NT2/D1 (cell line): ENCODE measurements at regions not wholly inside any gene's neighbourhood (a gene's known extent, or its start where the extent isn't known, plus 50 kb on each side); places are given as distances from the start of the nearest gene placed in this dataset.

Experiments
- DNase-seq: peaks from one replicate; pipeline ENCODE4 v3.0.0-alpha.2; 2011; ENCODE audit warnings: low read depth, low spot score
- H3K27me3 ChIP-seq: 2 replicates; pipeline ENCODE4 v1.6.0; 2011; ENCODE audit warnings: mild to moderate bottlenecking; ENCODE audit not compliant: insufficient read length, insufficient read depth
- H3K36me3 ChIP-seq: 2 replicates; pipeline ENCODE4 v1.6.1; 2011; ENCODE audit warnings: mild to moderate bottlenecking, low read length, mixed read lengths; ENCODE audit not compliant: insufficient read depth, insufficient read length
- H3K4me1 ChIP-seq: 2 replicates; pipeline ENCODE4 v1.5.1; 2011; ENCODE audit not compliant: insufficient read depth, insufficient read length
- H3K4me3 ChIP-seq: 2 replicates; pipeline ENCODE4 v1.5.1; 2011; ENCODE audit warnings: low read depth; ENCODE audit not compliant: insufficient read length
- H3K9ac ChIP-seq: 2 replicates; pipeline ENCODE4 v1.6.0; 2011; ENCODE audit warnings: low read depth; ENCODE audit not compliant: insufficient read length
- H3K9me3 ChIP-seq: 2 replicates; pipeline ENCODE4 v1.5.1; 2011; ENCODE audit warnings: mild to moderate bottlenecking, low read length; ENCODE audit not compliant: insufficient read depth
- SUZ12 ChIP-seq: IDR thresholded peaks from 2 replicates; pipeline ENCODE4 v1.6.1; 2011; ENCODE audit not compliant: insufficient read length, insufficient read depth; ENCODE audit errors: extremely low read depth
- YY1 ChIP-seq: IDR thresholded peaks from 2 replicates; pipeline ENCODE4 v1.6.1; 2011; ENCODE audit not compliant: insufficient read length, insufficient read depth
- ZNF274 ChIP-seq: IDR thresholded peaks from 2 replicates; pipeline ENCODE4 v1.6.1; 2011; ENCODE audit warnings: mild to moderate bottlenecking, low read depth, low read length

GRCh38 chr9:136611606-136612005, 51.1 kb upstream of the EGFL7 start:
- H3K4me1 ChIP-seq: peaks cover 50% of the 10 kb centered on the region
- DNase-seq: no peak
- H3K9ac ChIP-seq: no peak overlapping the region
- no peaks in the 10 kb centered on the region for H3K27me3 ChIP-seq
- no peak for TF ChIP-seq YY1
- TF ChIP-seq ZNF274: no peak
- no peaks in the 10 kb centered on the region for H3K36me3 ChIP-seq
- H3K4me3 ChIP-seq: no peak overlapping the region
- no peaks in the 10 kb centered on the region for H3K9me3 ChIP-seq

GRCh38 chr9:136611119-136611518, 51.6 kb upstream of the EGFL7 start:
- peaks cover 50% of the 10 kb centered on the region for H3K4me1 ChIP-seq
- H3K27me3 ChIP-seq: no peaks in the 10 kb centered on the region
- no peak overlapping the region for H3K9ac ChIP-seq
- H3K4me3 ChIP-seq: no peak overlapping the region
- H3K36me3 ChIP-seq: no peaks in the 10 kb centered on the region
- TF ChIP-seq YY1 (no peak), SUZ12 (no peak), ZNF274 (no peak)
- no peak for DNase-seq
- no peaks in the 10 kb centered on the region for H3K9me3 ChIP-seq

- Histone ChIP-seq H3K4me1 (peaks cover 44% of the 10 kb centered on the region), H3K4me3 (no peak overlapping the region), H3K9me3 (no peaks in the 10 kb centered on the region), H3K27me3 (no peaks in the 10 kb centered on the region), H3K36me3 (no peaks in the 10 kb centered on the region), H3K9ac (peak overlapping the region; percentile 21)
- no peak for DNase-seq
- TF ChIP-seq ZNF274 (no peak), SUZ12 (no peak), YY1 (no peak)
Observed at GRCh38 chr9:136610426-136610825, 52.3 kb upstream of the EGFL7 start.

- Histone ChIP-seq H3K36me3 (no peaks in the 10 kb centered on the region), H3K9me3 (no peaks in the 10 kb centered on the region), H3K27me3 (no peaks in the 10 kb centered on the region), H3K4me3 (no peak overlapping the region), H3K4me1 (peaks cover 39% of the 10 kb centered on the region), H3K9ac (no peak overlapping the region)
- TF ChIP-seq SUZ12 (no peak), YY1 (no peak), ZNF274 (no peak)
- DNase-seq: no peak
Observed at GRCh38 chr9:136609838-136610311, 52.8 kb upstream of the EGFL7 start.

- no peaks in the 10 kb centered on the region for H3K36me3 ChIP-seq
- DNase-seq: no peak
- no peaks in the 10 kb centered on the region for H3K27me3 ChIP-seq
- TF ChIP-seq YY1 (no peak), SUZ12 (no peak), ZNF274 (no peak)
- H3K4me1 ChIP-seq: peaks cover 43% of the 10 kb centered on the region
- H3K9ac ChIP-seq: no peak overlapping the region
- no peak overlapping the region for H3K4me3 ChIP-seq
- H3K9me3 ChIP-seq: no peaks in the 10 kb centered on the region
Observed at GRCh38 chr9:136609160-136609475, 53.6 kb upstream of the EGFL7 start.

GRCh38 chr9:136608348-136609159, 54.2 kb upstream of the EGFL7 start:
- H3K4me3 ChIP-seq: no peak overlapping the region
- no peaks in the 10 kb centered on the region for H3K36me3 ChIP-seq
- no peak for DNase-seq
- no peak overlapping the region for H3K9ac ChIP-seq
- H3K27me3 ChIP-seq: no peaks in the 10 kb centered on the region
- H3K9me3 ChIP-seq: no peaks in the 10 kb centered on the region
- TF ChIP-seq SUZ12 (no peak), YY1 (no peak), ZNF274 (no peak)
- peaks cover 47% of the 10 kb centered on the region for H3K4me1 ChIP-seq

- H3K9me3 ChIP-seq: no peaks in the 10 kb centered on the region
- peaks cover 51% of the 10 kb centered on the region for H3K4me1 ChIP-seq
- no peak for DNase-seq
- H3K9ac ChIP-seq: no peak overlapping the region
- no peak overlapping the region for H3K4me3 ChIP-seq
- TF ChIP-seq SUZ12: no peak
- H3K27me3 ChIP-seq: no peaks in the 10 kb centered on the region
- no peaks in the 10 kb centered on the region for H3K36me3 ChIP-seq
Observed at GRCh38 chr9:136607334-136607919, 55.3 kb upstream of the EGFL7 start.
